ENCODE measurements at regions not wholly inside any gene's neighbourhood (a gene's known extent, or its start where the extent isn't known, plus 50 kb on each side); places are given as distances from the start of the nearest gene placed in this dataset.
"Not testable (repeated sequence)": the region's sequence is repeated elsewhere in the genome, so short reads cannot be mapped to it uniquely, and the experiment has no call there.

- no peak for DNase-seq (ENCODE audit: low read depth)
These were observed 72.5 kb downstream of the RRAGC start for GRCh38 chr1:38787041-38787440.

- no peak for DNase-seq (ENCODE audit: low read depth)
These were observed 73.5 kb downstream of the RRAGC start for GRCh38 chr1:38786040-38786436.

GRCh38 chr1:38785285-38786039 lies 74.1 kb downstream of the RRAGC start:
- DNase-seq (ENCODE audit: low read depth) = no peak

GRCh38 chr1:38784452-38785284 lies 74.9 kb downstream of the RRAGC start:
- no peak for DNase-seq (ENCODE audit: low read depth)

- DNase-seq (ENCODE audit: low read depth) = no peak
These were observed 75.8 kb downstream of the RRAGC start for GRCh38 chr1:38783640-38784229.

GRCh38 chr1:38781872-38782617 lies 77.5 kb downstream of the RRAGC start:
- DNase-seq (ENCODE audit: low read depth) = no peak

- no peak for DNase-seq (ENCODE audit: low read depth)
These were observed 79.4 kb downstream of the RRAGC start for GRCh38 chr1:38780133-38780532.

- no peak for DNase-seq (ENCODE audit: low read depth)
These were observed 80.1 kb downstream of the RRAGC start for GRCh38 chr1:38779491-38779890.

- DNase-seq (ENCODE audit: low read depth) = no peak
These were observed 81.1 kb downstream of the RRAGC start for GRCh38 chr1:38778521-38778920.

GRCh38 chr1:38778051-38778450 lies 81.5 kb downstream of the RRAGC start:
- DNase-seq (ENCODE audit: low read depth) = no peak

- DNase-seq (ENCODE audit: low read depth) = no peak
These were observed 82.1 kb downstream of the RRAGC start for GRCh38 chr1:38777464-38777957.

GRCh38 chr1:38776466-38777065 lies 83.0 kb downstream of the RRAGC start:
- no peak for DNase-seq (ENCODE audit: low read depth)

GRCh38 chr1:38775175-38775845 lies 84.3 kb downstream of the RRAGC start:
- DNase-seq (ENCODE audit: low read depth) = no peak

GRCh38 chr1:38773483-38773882 lies 86.1 kb downstream of the RRAGC start:
- no peak for DNase-seq (ENCODE audit: low read depth)

- no peak for DNase-seq (ENCODE audit: low read depth)
These were observed 86.6 kb downstream of the RRAGC start for GRCh38 chr1:38772953-38773352.

- DNase-seq (ENCODE audit: low read depth) = no peak
These were observed 87.5 kb downstream of the RRAGC start for GRCh38 chr1:38772026-38772425.

- DNase-seq (ENCODE audit: low read depth) = not testable (repeated sequence)
These were observed 88.9 kb downstream of the RRAGC start for GRCh38 chr1:38770516-38771173.

GRCh38 chr1:38766125-38766524 lies 93.4 kb downstream of the RRAGC start:
- DNase-seq (ENCODE audit: low read depth) = no peak

- no peak for DNase-seq (ENCODE audit: low read depth)
These were observed 96.5 kb downstream of the RRAGC start for GRCh38 chr1:38763121-38763520.

- no peak for DNase-seq (ENCODE audit: low read depth)
These were observed 99.0 kb downstream of the RRAGC start for GRCh38 chr1:38760562-38760961.

GRCh38 chr1:38758820-38759219 lies 100.8 kb downstream of the RRAGC start:
- DNase-seq (ENCODE audit: low read depth) = no peak

Measured in activated T-cell treated with anti-CD3 and anti-CD28 coated beads for 1 hour (primary cell).